ENCODE measurements at regions not wholly inside any gene's neighbourhood (a gene's known extent, or its start where the extent isn't known, plus 50 kb on each side); places are given as distances from the start of the nearest gene placed in this dataset.

- no peak for DNase-seq
These were observed 427.3 kb downstream of the TSN start for GRCh38 chr2:122182616-122183355.

GRCh38 chr2:122183890-122184289 is 428.4 kb downstream of the TSN start:
- DNase-seq: no peak

GRCh38 chr2:122186761-122187222 is 431.3 kb downstream of the TSN start:
- DNase-seq: no peak

GRCh38 chr2:122191331-122191730 is 435.9 kb downstream of the TSN start:
- no peak for DNase-seq

- no peak for DNase-seq
These were observed 438.2 kb downstream of the TSN start for GRCh38 chr2:122193622-122194021.

GRCh38 chr2:122194546-122194945 is 439.1 kb downstream of the TSN start:
- DNase-seq: no peak

- no peak for DNase-seq
These were observed 448.1 kb downstream of the TSN start for GRCh38 chr2:122203523-122203922.

GRCh38 chr2:122205641-122206040 is 450.2 kb downstream of the TSN start:
- no peak for DNase-seq

- DNase-seq: no peak
These were observed 450.6 kb downstream of the TSN start for GRCh38 chr2:122206101-122206500.

- DNase-seq: no peak
These were observed 453.9 kb downstream of the TSN start for GRCh38 chr2:122209377-122209776.

GRCh38 chr2:122210065-122210464 is 454.6 kb downstream of the TSN start:
- no peak for DNase-seq

- no peak for DNase-seq
These were observed 455.7 kb downstream of the TSN start for GRCh38 chr2:122210898-122211856.

GRCh38 chr2:122213312-122213711 is 457.9 kb downstream of the TSN start:
- DNase-seq: no peak

- no peak for DNase-seq
These were observed 460.6 kb downstream of the TSN start for GRCh38 chr2:122216071-122216470.

- no peak for DNase-seq
These were observed 461.4 kb downstream of the TSN start for GRCh38 chr2:122216901-122217300.

- no peak for DNase-seq
These were observed 463.1 kb downstream of the TSN start for GRCh38 chr2:122218596-122218995.

- no peak for DNase-seq
These were observed 464.1 kb downstream of the TSN start for GRCh38 chr2:122219504-122219903.

GRCh38 chr2:122221665-122222064 is 466.2 kb downstream of the TSN start:
- DNase-seq: no peak

GRCh38 chr2:122231296-122231695 is 475.8 kb downstream of the TSN start:
- DNase-seq: no peak

GRCh38 chr2:122233372-122233771 is 477.9 kb downstream of the TSN start:
- no peak for DNase-seq

- DNase-seq: no peak
These were observed 480.9 kb downstream of the TSN start for GRCh38 chr2:122236152-122236874.

- no peak for DNase-seq
These were observed 481.5 kb downstream of the TSN start for GRCh38 chr2:122236925-122237324.

GRCh38 chr2:122237450-122237849 is 482.0 kb downstream of the TSN start:
- DNase-seq: no peak

All from NCI-H1105 (cell line).